Transverse colon (tissue), 4 donors: ENCODE measurements at regions not wholly inside any gene's neighbourhood (a gene's known extent, or its start where the extent isn't known, plus 50 kb on each side); places are given as distances from the start of the nearest gene placed in this dataset.

Source experiments
- DNase-seq: peaks from one replicate; pipeline ENCODE4 v3.0.0-alpha.2; 2019
- H3K27ac ChIP-seq, 4 donors: fragments of 200-600 bp; sonication (generic); 2 replicates each; pipeline ENCODE4 v1.5.1; 2016 to 2018; ENCODE audit warnings: inconsistent platforms in 4 of 4
- H3K27me3 ChIP-seq: fragments of 200-600 bp; sonication (generic); 2 replicates; pipeline ENCODE4 v1.5.1; 2017; ENCODE audit warnings: inconsistent platforms
- H3K36me3 ChIP-seq, 4 donors: fragments of 200-600 bp; sonication (generic); 2 replicates each; pipeline ENCODE4 v1.5.1; 2017 to 2019; ENCODE audit warnings: inconsistent platforms in 4 of 4
- H3K4me1 ChIP-seq, 4 donors: fragments of 200-600 bp; sonication (generic); 2 replicates each; pipeline ENCODE4 v1.5.1; 2017 to 2020; ENCODE audit warnings: inconsistent platforms in 4 of 4
- H3K4me3 ChIP-seq, 4 donors: fragments of 200-600 bp; sonication (generic); 1 replicate in 1 of 4; 2 replicates in 3 of 4; pipeline versions ENCODE4 v1.5.1 to v1.6.1; 2017 to 2019; ENCODE audit warnings: inconsistent platforms in 4 of 4
- H3K9me3 ChIP-seq, 2 donors: fragments of 200-600 bp; sonication (generic); 2 replicates each; pipeline ENCODE4 v1.5.1; 2017 to 2019; ENCODE audit warnings: inconsistent platforms in 2 of 2
- CTCF ChIP-seq, 5 experiments: fragments of 200-600 bp in 3 of 5; fragments of 450-650 bp in 2 of 5; sonication (generic) in 3 of 5; IDR thresholded peaks; 1 replicate in 2 of 5; 2 replicates in 3 of 5; pipeline ENCODE4 v1.5.1; 2016 to 2017; ENCODE audit warnings: antibody characterized with exemption in 5 of 5, inconsistent platforms in 3 of 5, mild to moderate bottlenecking in 2 of 5, moderate library complexity in 1 of 5
- EP300 ChIP-seq: sonication (generic); formaldehyde crosslinking; IDR thresholded peaks from one replicate; pipeline ENCODE4 v1.6.1; 2017; ENCODE audit warnings: antibody characterized with exemption, low read depth
- POLR2A ChIP-seq: fragments of 450-650 bp; IDR thresholded peaks from one replicate; pipeline ENCODE4 v1.6.1; 2016; ENCODE audit warnings: antibody characterized with exemption, mild to moderate bottlenecking, moderate library complexity
- POLR2AphosphoS5 ChIP-seq, 3 donors: sonication (generic); formaldehyde crosslinking; IDR thresholded peaks; one replicate each; pipeline ENCODE4 v1.6.1; 2016; ENCODE audit warnings: antibody characterized with exemption in 3 of 3
- WGBS, 2 donors: methylation state at CpG; one replicate each; pipeline ENCODE4 v1.1.5; 2018; ENCODE audit warnings: low coverage in 1 of 2; 5-methylcytosine and 5-hydroxymethylcytosine counted together
- in situ Hi-C, 4 donors: fragments of 200-750 bp; cut with MboI; loops; one replicate each; pipeline versions ENCODE4 v1.15.0 to v1.15.1; 2017; ENCODE audit warnings: low sequenced_read_pairs in 3 of 4, low pct_ligation_motif_present in 1 of 4, low pct_unique_long_range_greater_than_20kb in 1 of 4
- intact Hi-C: fragments of 100-400 bp; cut with DNase I; formaldehyde crosslinking; loops from one replicate; pipeline ENCODE4 v1.15.1; 2023; ENCODE audit warnings: low total_unique reads

- WGBS, 2 donors: 84% methylated on average over 2 of the region's 2 CpGs; no CpG with 5 or more reads in 1 of the 2 donors
- intact Hi-C loops: no loop called here
- Histone ChIP-seq H3K9me3 (no peaks in the 10 kb centered on the region), H3K4me1 (no peaks in the 10 kb centered on the region), H3K27ac (no peak overlapping the region), H3K27me3 (no peaks in the 10 kb centered on the region), H3K36me3 (no peaks in the 10 kb centered on the region), H3K4me3 (no peak overlapping the region)
- TF ChIP-seq EP300 (no peak), POLR2AphosphoS5 (IDR thresholded peaks at IDR 0.05) (no peak), CTCF (IDR thresholded peaks at IDR 0.05) (no peak), POLR2A (no peak)
- in situ Hi-C loops: no loop called here
- no peak for DNase-seq
Measured at GRCh38 chr18:56316727-56317126, 321.7 kb downstream of the TXNL1 start.

DNA sequence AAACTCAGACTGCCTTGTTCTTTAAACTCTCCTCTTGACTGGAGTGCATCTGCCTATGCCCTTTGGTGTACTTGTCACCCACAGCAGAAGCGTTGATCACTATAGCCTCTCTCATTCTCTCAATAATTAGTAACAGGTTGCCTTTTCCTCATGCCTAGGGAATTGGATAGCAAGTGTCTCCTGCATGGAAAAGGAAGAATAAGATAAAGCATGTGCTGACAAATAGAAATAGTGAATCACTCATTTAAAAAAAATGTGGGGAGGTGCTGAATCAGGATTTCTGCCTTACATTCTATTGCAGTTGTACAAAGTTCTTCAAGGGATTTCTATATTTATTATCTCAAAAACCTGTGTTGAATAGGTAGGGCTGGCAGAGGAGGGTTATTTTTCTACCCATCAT lies 323.0 kb downstream of the TXNL1 start:
- Histone ChIP-seq H3K36me3 (no peaks in the 10 kb centered on the region), H3K4me1 (no peaks in the 10 kb centered on the region), H3K9me3 (no peaks in the 10 kb centered on the region), H3K27me3 (no peaks in the 10 kb centered on the region), H3K4me3 (no peak overlapping the region), H3K27ac (no peak overlapping the region)
- in situ Hi-C loops (no loop called here), intact Hi-C loops (no loop called here)
- 80 to 81% methylated on average over 1 of the region's 1 CpG for WGBS, 2 donors
- TF ChIP-seq POLR2AphosphoS5 (IDR thresholded peaks at IDR 0.05) (no peak), POLR2A (no peak), CTCF (IDR thresholded peaks at IDR 0.05) (no peak), EP300 (no peak)
- no peak for DNase-seq

GRCh38 chr18:56314396-56314795 lies 324.0 kb downstream of the TXNL1 start:
- Histone ChIP-seq H3K4me3 (no peak overlapping the region), H3K27me3 (no peaks in the 10 kb centered on the region), H3K27ac (no peak overlapping the region), H3K9me3 (no peaks in the 10 kb centered on the region), H3K4me1 (no peaks in the 10 kb centered on the region), H3K36me3 (no peaks in the 10 kb centered on the region)
- intact Hi-C loops (no loop called here), in situ Hi-C loops (no loop called here)
- DNase-seq: no peak
- TF ChIP-seq EP300: no peak
- TF ChIP-seq POLR2AphosphoS5 (IDR thresholded peaks at IDR 0.05): no peak
- TF ChIP-seq CTCF (IDR thresholded peaks at IDR 0.05): no peak
- no peak for TF ChIP-seq POLR2A
- WGBS, 2 donors: 59 to 71% methylated on average over 1 of the region's 1 CpG

GRCh38 chr18:56312551-56313335 lies 325.6 kb downstream of the TXNL1 start:
- H3K4me3 ChIP-seq: no peak overlapping the region
- no peak for DNase-seq
- no peak for TF ChIP-seq POLR2A
- H3K27me3 ChIP-seq: no peaks in the 10 kb centered on the region
- H3K36me3 ChIP-seq: no peaks in the 10 kb centered on the region
- H3K9me3 ChIP-seq: no peaks in the 10 kb centered on the region
- no peak overlapping the region for H3K27ac ChIP-seq
- no peaks in the 10 kb centered on the region for H3K4me1 ChIP-seq
- intact Hi-C loops (no loop called here), in situ Hi-C loops (no loop called here)
- WGBS, 2 donors: 66 to 82% methylated on average over 5 of the region's 5 CpGs

DNA sequence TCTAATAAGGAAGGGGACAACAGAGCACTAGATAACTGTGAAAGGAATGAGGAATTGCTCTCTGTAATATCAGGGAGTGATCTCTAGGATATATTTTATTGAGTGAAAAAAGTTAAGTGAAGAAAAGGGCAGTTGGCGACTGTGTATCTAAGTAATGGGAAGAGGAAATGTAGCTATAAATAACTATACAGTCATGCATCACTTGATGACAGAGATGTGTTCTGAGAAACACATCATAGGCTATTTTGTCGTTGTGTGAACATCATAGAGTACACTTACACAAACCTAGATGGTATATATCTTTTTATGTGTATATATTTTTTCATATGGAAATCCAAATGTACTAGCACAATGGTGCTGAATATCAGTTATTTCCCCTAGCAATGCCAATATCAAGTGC lies 329.3 kb downstream of the TXNL1 start:
- DNase-seq: no peak
- no peaks in the 10 kb centered on the region for H3K9me3 ChIP-seq
- no peak overlapping the region for H3K27ac ChIP-seq
- TF ChIP-seq POLR2A (no peak), CTCF (IDR thresholded peaks at IDR 0.05) (no peak), EP300 (no peak), POLR2AphosphoS5 (IDR thresholded peaks at IDR 0.05) (no peak)
- intact Hi-C loops (no loop called here), in situ Hi-C loops (no loop called here)
- 55 to 64% methylated on average over 2 of the region's 2 CpGs for WGBS, 2 donors
- H3K27me3 ChIP-seq: no peaks in the 10 kb centered on the region
- no peak overlapping the region for H3K4me3 ChIP-seq
- H3K4me1 ChIP-seq: no peaks in the 10 kb centered on the region
- H3K36me3 ChIP-seq: no peaks in the 10 kb centered on the region
